HCT116 (cell line): ENCODE measurements at regions not wholly inside any gene's neighbourhood (a gene's known extent, or its start where the extent isn't known, plus 50 kb on each side); places are given as distances from the start of the nearest gene placed in this dataset.

Experiments
- ATAC-seq: fragments of 200-7000 bp; cut with Tn5 transposase; 2 replicates; pipeline ENCODE4 v1.9.1; 2020; ENCODE audit warnings: mild to moderate bottlenecking, moderate library complexity
- BruUV-seq: library from RNA; stranded (reverse); fragments of 400-500 nt; replicated peaks from 2 replicates; lab custom pipeline; 2021; lab: Mats Ljungman, UMichigan
- CTCF ChIA-PET: fragments of 300-600 bp; sonication (Branson Sonifier 250); formaldehyde crosslinking; loops from one replicate; lab custom pipeline; 2021; ENCODE audit warnings: antibody characterized with exemption; lab: Charles Lee
- POLR2A ChIA-PET: fragments of 300-600, 350-600 bp; sonication (Branson Sonifier 250); formaldehyde crosslinking; loops from one replicate; lab custom pipeline; 2021; ENCODE audit warnings: antibody characterized with exemption; lab: Charles Lee
- RAD21 ChIA-PET, 2 experiments: fragments of 300-600 bp; sonication (Branson Sonifier 250); formaldehyde crosslinking; loops; one replicate each; lab custom pipeline; 2023; ENCODE audit warnings: low total read pairs in 2 of 2; ENCODE audit not compliant: uncharacterized antibody in 2 of 2, unreplicated experiment in 2 of 2, low non-redundant PET in 1 of 2; lab: Charles Lee
- DNase-seq: peaks from one replicate; pipeline ENCODE4 v3.0.0-alpha.2; 2010; ENCODE audit warnings: low read depth, low spot score
- H2AFZ ChIP-seq: fragments of 200-600 bp; shearing (Covaris generic), sonication (generic); 2 replicates; pipeline ENCODE4 v1.6.1; 2017; ENCODE audit warnings: low read depth, mixed run types, mixed read lengths, antibody characterized with exemption, low read length; ENCODE audit not compliant: poor library complexity, severe bottlenecking
- H3K27ac ChIP-seq: 2 replicates; pipeline ENCODE4 v1.5.1; 2012; ENCODE audit warnings: low read depth, low read length
- H3K27me3 ChIP-seq: fragments of 200-600 bp; sonication (generic); 2 replicates; pipeline ENCODE4 v1.6.1; 2016; ENCODE audit warnings: mixed run types, low read length, mixed read lengths; ENCODE audit not compliant: insufficient read depth
- H3K36me3 ChIP-seq, 2 experiments: fragments of 200-500 bp in 1 of 2; fragments of 200-600 bp in 1 of 2; sonication (Bioruptor generic) in 1 of 2; sonication (generic) in 1 of 2; 2 replicates each; pipeline versions ENCODE4 v1.5.1 to v1.6.1; 2014 to 2016; ENCODE audit warnings: low read length in 2 of 2, inconsistent platforms in 1 of 2, mixed read lengths in 1 of 2, mixed run types in 1 of 2; ENCODE audit not compliant: insufficient read depth in 2 of 2, control insufficient read depth in 1 of 2
- H3K4me1 ChIP-seq, 2 experiments: fragments of 200-600 bp in 1 of 2; sonication (generic) in 1 of 2; 2 replicates each; pipeline versions ENCODE4 v1.5.1 to v1.6.1; 2012 to 2017; ENCODE audit warnings: low read length in 2 of 2, inconsistent platforms in 1 of 2, mild to moderate bottlenecking in 1 of 2, mixed read lengths in 1 of 2, mixed run types in 1 of 2, moderate library complexity in 1 of 2; ENCODE audit not compliant: insufficient read depth in 2 of 2, control insufficient read depth in 1 of 2
- H3K4me2 ChIP-seq: fragments of 200-600 bp; sonication (generic); 2 replicates; pipeline ENCODE4 v1.6.1; 2017; ENCODE audit warnings: mixed run types, low read length, mixed read lengths
- H3K4me3 ChIP-seq, 2 experiments: fragments of 200-600 bp in 1 of 2; sonication (generic) in 1 of 2; replicated peaks in 1 of 2; 2 replicates each; pipeline ENCODE4 v1.5.1; 2011 to 2016; ENCODE audit warnings: low read length in 2 of 2, control low read depth in 1 of 2, low read depth in 1 of 2, mild to moderate bottlenecking in 1 of 2, mixed read lengths in 1 of 2, mixed run types in 1 of 2
- H3K79me2 ChIP-seq: fragments of 200-600 bp; sonication (generic); 2 replicates; pipeline ENCODE4 v1.6.1; 2017; ENCODE audit warnings: mild to moderate bottlenecking, mixed run types, low read length, moderate library complexity, mixed read lengths; ENCODE audit not compliant: insufficient read depth
- H3K9ac ChIP-seq: fragments of 200-600 bp; sonication (generic); 2 replicates; pipeline ENCODE4 v1.6.1; 2016; ENCODE audit warnings: low read length, mixed read lengths
- H3K9me2 ChIP-seq: fragments of 200-600 bp; sonication (generic), shearing (Covaris generic); 2 replicates; pipeline ENCODE4 v1.6.1; 2017; ENCODE audit warnings: mixed run types, mild to moderate bottlenecking, moderate library complexity; ENCODE audit not compliant: insufficient read depth
- H3K9me3 ChIP-seq, 2 experiments: fragments of 200-500 bp in 1 of 2; fragments of 200-600 bp in 1 of 2; sonication (Bioruptor generic) in 1 of 2; sonication (generic) in 1 of 2; 2 replicates each; pipeline ENCODE4 v1.6.1; 2014 to 2017; ENCODE audit warnings: low read length in 2 of 2, mixed read lengths in 2 of 2, inconsistent platforms in 1 of 2, low read depth in 1 of 2, mild to moderate bottlenecking in 1 of 2, mixed run types in 1 of 2, moderate library complexity in 1 of 2; ENCODE audit not compliant: control insufficient read depth in 1 of 2, insufficient read depth in 1 of 2
- H4K20me1 ChIP-seq: fragments of 200-600 bp; sonication (generic), shearing (Covaris generic); 2 replicates; pipeline ENCODE4 v1.6.1; 2017; ENCODE audit warnings: mixed run types, mild to moderate bottlenecking, moderate library complexity; ENCODE audit not compliant: insufficient read depth
- CBX3 ChIP-seq: IDR thresholded peaks from 2 replicates; pipeline ENCODE4 v1.6.1; 2012; ENCODE audit warnings: low read depth
- EGR1 ChIP-seq: IDR thresholded peaks from 2 replicates; pipeline ENCODE4 v1.6.1; 2012; ENCODE audit warnings: low read depth
- ELF1 ChIP-seq: IDR thresholded peaks from 2 replicates; pipeline ENCODE4 v1.6.1; 2012; ENCODE audit warnings: low read depth, borderline replicate concordance
- EZH2 ChIP-seq: fragments of 200-600 bp; sonication (generic); IDR thresholded peaks from 2 replicates; pipeline ENCODE4 v1.6.1; 2017; ENCODE audit warnings: antibody characterized with exemption, mixed run types
- EZH2phosphoT487 ChIP-seq: fragments of 200-600 bp; IDR thresholded peaks from 2 replicates; pipeline ENCODE4 v1.6.1; 2018; ENCODE audit warnings: antibody characterized with exemption, borderline replicate concordance
- POLR2A ChIP-seq: IDR thresholded peaks from 2 replicates; pipeline ENCODE4 v1.7.0; 2011; ENCODE audit warnings: borderline replicate concordance; ENCODE audit not compliant: insufficient read depth, insufficient read length; ENCODE audit errors: extremely low read depth
- RAD21 ChIP-seq: IDR thresholded peaks from 2 replicates; pipeline ENCODE4 v1.6.1; 2012; ENCODE audit warnings: low read depth, mild to moderate bottlenecking
- REST ChIP-seq: IDR thresholded peaks from 2 replicates; pipeline ENCODE4 v1.6.1; 2012; ENCODE audit warnings: low read depth
- SIN3A ChIP-seq: IDR thresholded peaks from 2 replicates; pipeline ENCODE4 v1.6.1; 2012; ENCODE audit warnings: low read depth
- SP1 ChIP-seq: IDR thresholded peaks from 2 replicates; pipeline ENCODE4 v1.6.1; 2012; ENCODE audit warnings: low read depth
- SRF ChIP-seq: IDR thresholded peaks from 2 replicates; pipeline ENCODE4 v1.6.1; 2012; ENCODE audit warnings: low read depth
- TCF7L2 ChIP-seq: IDR thresholded peaks from 2 replicates; pipeline ENCODE4 v1.7.0; 2011; ENCODE audit warnings: borderline replicate concordance, inconsistent platforms; ENCODE audit not compliant: insufficient read depth, insufficient read length; ENCODE audit errors: extremely low read depth
- YY1 ChIP-seq: IDR thresholded peaks from 2 replicates; pipeline ENCODE4 v1.6.1; 2011; ENCODE audit warnings: low read length, low read depth, moderate library complexity, mild to moderate bottlenecking; ENCODE audit not compliant: insufficient replicate concordance; ENCODE audit errors: extremely low read depth
- ZBTB33 ChIP-seq: IDR thresholded peaks from 2 replicates; pipeline ENCODE4 v1.6.1; 2011; ENCODE audit warnings: mild to moderate bottlenecking, low read length, moderate library complexity; ENCODE audit not compliant: insufficient replicate concordance; ENCODE audit errors: extremely low read depth
- ZNF274 ChIP-seq: fragments of 200-500 bp; sonication (Bioruptor generic); IDR thresholded peaks from 2 replicates; pipeline ENCODE4 v1.6.1; 2014; ENCODE audit warnings: mild to moderate bottlenecking, low read depth, low read length, inconsistent platforms
- intact Hi-C: fragments of 100-400 bp; cut with micrococcal nuclease; formaldehyde crosslinking; loops from 2 replicates; pipeline ENCODE4 v1.10.0; 2022
- TF ChIP-seq, protein P1 (sequence below), 3 experiments: fragments of 200-600 bp in 1 of 3; sonication (generic) in 1 of 3; IDR thresholded peaks in 2 of 3; conservative IDR thresholded peaks in 1 of 3; 2 replicates each; pipeline ENCODE4 v1.5.1; 2012 to 2017; ENCODE audit warnings: low read depth in 2 of 3, low read length in 2 of 3, antibody characterized with exemption in 1 of 3, borderline replicate concordance in 1 of 3, control low read depth in 1 of 3, mild to moderate bottlenecking in 1 of 3, mixed read lengths in 1 of 3, mixed run types in 1 of 3, moderate library complexity in 1 of 3; ENCODE audit not compliant: insufficient read depth in 1 of 3
- TF ChIP-seq, protein P2 (sequence below): IDR thresholded peaks from 2 replicates; pipeline ENCODE4 v1.6.1; 2012

- Histone ChIP-seq H3K36me3 (no peaks in the 10 kb centered on the region), H3K9ac (no peak overlapping the region), H3K9me2 (no peaks in the 10 kb centered on the region), H2AFZ (no peak overlapping the region), H3K27ac (no peak overlapping the region), H3K4me3 (no peak overlapping the region), H3K27me3 (peaks cover 4% of the 10 kb centered on the region; the same call in 1 of the 2 replicates), H3K79me2 (no peaks in the 10 kb centered on the region), H3K9me3 (no peaks in the 10 kb centered on the region), H3K4me1 (no peaks in the 10 kb centered on the region), H4K20me1 (no peaks in the 10 kb centered on the region), H3K4me2 (no peak overlapping the region)
- TF ChIP-seq EZH2phosphoT487, result no peak
- no peak for TF ChIP-seq TCF7L2
- no peak for TF ChIP-seq EGR1
- no peak for TF ChIP-seq YY1
- TF ChIP-seq ZNF274, result no peak
- TF ChIP-seq, protein P1, sequence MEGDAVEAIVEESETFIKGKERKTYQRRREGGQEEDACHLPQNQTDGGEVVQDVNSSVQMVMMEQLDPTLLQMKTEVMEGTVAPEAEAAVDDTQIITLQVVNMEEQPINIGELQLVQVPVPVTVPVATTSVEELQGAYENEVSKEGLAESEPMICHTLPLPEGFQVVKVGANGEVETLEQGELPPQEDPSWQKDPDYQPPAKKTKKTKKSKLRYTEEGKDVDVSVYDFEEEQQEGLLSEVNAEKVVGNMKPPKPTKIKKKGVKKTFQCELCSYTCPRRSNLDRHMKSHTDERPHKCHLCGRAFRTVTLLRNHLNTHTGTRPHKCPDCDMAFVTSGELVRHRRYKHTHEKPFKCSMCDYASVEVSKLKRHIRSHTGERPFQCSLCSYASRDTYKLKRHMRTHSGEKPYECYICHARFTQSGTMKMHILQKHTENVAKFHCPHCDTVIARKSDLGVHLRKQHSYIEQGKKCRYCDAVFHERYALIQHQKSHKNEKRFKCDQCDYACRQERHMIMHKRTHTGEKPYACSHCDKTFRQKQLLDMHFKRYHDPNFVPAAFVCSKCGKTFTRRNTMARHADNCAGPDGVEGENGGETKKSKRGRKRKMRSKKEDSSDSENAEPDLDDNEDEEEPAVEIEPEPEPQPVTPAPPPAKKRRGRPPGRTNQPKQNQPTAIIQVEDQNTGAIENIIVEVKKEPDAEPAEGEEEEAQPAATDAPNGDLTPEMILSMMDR (IDR thresholded peaks at IDR 0.05 in 2 of 3, conservative IDR thresholded peaks at IDR 0.05 in 1 of 3; ENCODE audit: borderline replicate concordance in 1 of 3, insufficient read depth in 1 of 3, low read depth in 2 of 3, low read length in 2 of 3), result no peak
- TF ChIP-seq SP1, result no peak
- no peak for TF ChIP-seq SRF
- no peak for TF ChIP-seq ZBTB33
- TF ChIP-seq CBX3, result no peak
- TF ChIP-seq, protein P2, sequence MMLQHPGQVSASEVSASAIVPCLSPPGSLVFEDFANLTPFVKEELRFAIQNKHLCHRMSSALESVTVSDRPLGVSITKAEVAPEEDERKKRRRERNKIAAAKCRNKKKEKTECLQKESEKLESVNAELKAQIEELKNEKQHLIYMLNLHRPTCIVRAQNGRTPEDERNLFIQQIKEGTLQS, result no peak
- no peak for TF ChIP-seq REST
- no peak for TF ChIP-seq RAD21
- no peak for TF ChIP-seq ELF1
- no peak for TF ChIP-seq EZH2
- TF ChIP-seq POLR2A, result no peak
- TF ChIP-seq SIN3A, result no peak
- CTCF ChIA-PET, result no interaction called here
- ATAC-seq (no peak), DNase-seq (no peak)
- BruUV-seq, result no TSS peak
- POLR2A ChIA-PET, result no interaction called here
- intact Hi-C loops, result no loop called here
- RAD21 ChIA-PET, result no interaction called here
Measured at GRCh38 chr2:66255136-66255535, 179.8 kb upstream of the MEIS1 start.
